CD4-positive, alpha-beta memory T cell (primary cell): ENCODE measurements at regions not wholly inside any gene's neighbourhood (a gene's known extent, or its start where the extent isn't known, plus 50 kb on each side); places are given as distances from the start of the nearest gene placed in this dataset.

Experiments
- CTCF ChIA-PET: fragments of 350-600 bp; sonication (Branson Sonifier 250); formaldehyde crosslinking; loops from one replicate; lab custom pipeline; 2021; ENCODE audit warnings: inconsistent platforms; ENCODE audit not compliant: partially characterized antibody; lab: Charles Lee
- POLR2A ChIA-PET: fragments of 350-600 bp; sonication (Branson Sonifier 250); formaldehyde crosslinking; loops from one replicate; lab custom pipeline; 2021; ENCODE audit not compliant: partially characterized antibody; lab: Charles Lee
- DNase-seq, 5 donors: peaks; one replicate each; pipeline versions ENCODE4 v3.0.0 to v3.0.0-alpha.2; 2020 to 2022; ENCODE audit warnings: mixed read lengths in 1 of 5
- H3K27ac ChIP-seq: one replicate; pipeline ENCODE4 v1.7.0; 2013; ENCODE audit warnings: low read depth, low read length
- H3K27me3 ChIP-seq: 2 replicates; pipeline ENCODE4 v1.7.0; 2013; ENCODE audit warnings: mild to moderate bottlenecking, low read length, moderate library complexity; ENCODE audit not compliant: insufficient read depth
- H3K36me3 ChIP-seq: 2 replicates; pipeline ENCODE4 v1.7.0; 2013; ENCODE audit warnings: mild to moderate bottlenecking, low read length, moderate library complexity; ENCODE audit not compliant: insufficient read depth
- H3K4me1 ChIP-seq: 2 replicates; pipeline ENCODE4 v1.7.0; 2013; ENCODE audit warnings: mild to moderate bottlenecking, low read length, moderate library complexity; ENCODE audit not compliant: insufficient read depth
- H3K4me3 ChIP-seq, 2 donors: one replicate each; pipeline ENCODE4 v1.7.0; 2013; ENCODE audit warnings: low read length in 2 of 2, mild to moderate bottlenecking in 1 of 2
- H3K9me3 ChIP-seq, 2 donors: one replicate each; pipeline ENCODE4 v1.7.0; 2013; ENCODE audit warnings: low read length in 2 of 2, control low read depth in 1 of 2; ENCODE audit not compliant: control insufficient read depth in 1 of 2
- H3K27ac Mint-ChIP-seq, 7 donors: one replicate each; pipeline ENCODE4 v1.8.0; 2020 to 2021; ENCODE audit warnings: mixed read lengths in 7 of 7, mild to moderate bottlenecking in 6 of 7, inconsistent platforms in 3 of 7, moderate library complexity in 3 of 7
- H3K27me3 Mint-ChIP-seq, 2 donors: one replicate each; pipeline ENCODE4 v1.8.0; 2020 to 2021; ENCODE audit warnings: mixed read lengths in 2 of 2
- H3K36me3 Mint-ChIP-seq, 2 donors: one replicate each; pipeline ENCODE4 v1.8.0; 2020 to 2021; ENCODE audit warnings: mixed read lengths in 2 of 2, inconsistent platforms in 1 of 2, mild to moderate bottlenecking in 1 of 2
- H3K4me1 Mint-ChIP-seq, 4 donors: one replicate each; pipeline ENCODE4 v1.8.0; 2020 to 2021; ENCODE audit warnings: mixed read lengths in 4 of 4, mild to moderate bottlenecking in 1 of 4
- H3K4me3 Mint-ChIP-seq, 8 donors: one replicate each; pipeline ENCODE4 v1.8.0; 2020 to 2021; ENCODE audit warnings: mixed read lengths in 8 of 8, mild to moderate bottlenecking in 7 of 8, moderate library complexity in 6 of 8, inconsistent platforms in 3 of 8
- H3K9me3 Mint-ChIP-seq, 8 donors: one replicate each; pipeline ENCODE4 v1.8.0; 2020 to 2021; ENCODE audit warnings: mixed read lengths in 8 of 8, mild to moderate bottlenecking in 5 of 8, inconsistent platforms in 3 of 8, moderate library complexity in 1 of 8
- intact Hi-C: fragments of 100-400 bp; cut with micrococcal nuclease; formaldehyde crosslinking; loops from one replicate; pipeline ENCODE4 v1.15.1; 2023

GRCh38 chr6:104284872-104285271, 574.8 kb downstream of the HACE1 start:
- Mint-ChIP-seq H3K9me3 (peaks cover 0 to 3% (median under 1%) of the 10 kb centered on the region in 8 donors), H3K36me3 (no peaks in the 10 kb centered on the region), H3K27me3 (no peaks in the 10 kb centered on the region), H3K27ac (no peak overlapping the region), H3K4me1 (no peaks in the 10 kb centered on the region), H3K4me3 (no peak overlapping the region)
- intact Hi-C loops: no loop called here
- no peak overlapping the region for H3K4me3 ChIP-seq
- no peaks in the 10 kb centered on the region for H3K36me3 ChIP-seq
- POLR2A ChIA-PET: no interaction called here
- no peaks in the 10 kb centered on the region for H3K9me3 ChIP-seq
- no peak for DNase-seq
- no peaks in the 10 kb centered on the region for H3K27me3 ChIP-seq
- CTCF ChIA-PET: no interaction called here
- H3K27ac ChIP-seq: no peak overlapping the region
- no peaks in the 10 kb centered on the region for H3K4me1 ChIP-seq

- no peaks in the 10 kb centered on the region for H3K36me3 Mint-ChIP-seq
- no peaks in the 10 kb centered on the region for H3K4me1 ChIP-seq
- no peaks in the 10 kb centered on the region for H3K9me3 ChIP-seq
- intact Hi-C loops: no loop called here
- ChIA-PET POLR2A (no interaction called here), CTCF (interaction anchor here (0.7 kb wide), 1 partner anchor 30 kb away, joined by 3 read pairs; no protein-coding TSS in a partner anchor)
- no peak overlapping the region for H3K27ac Mint-ChIP-seq
- no peak for DNase-seq
- H3K4me3 Mint-ChIP-seq: no peak overlapping the region
- H3K4me3 ChIP-seq: no peak overlapping the region
- H3K9me3 Mint-ChIP-seq: peaks cover 0 to 4% (median under 1%) of the 10 kb centered on the region in 8 donors
- peaks cover 0 to 2% (median 0%) of the 10 kb centered on the region in 4 donors for H3K4me1 Mint-ChIP-seq
- no peaks in the 10 kb centered on the region for H3K27me3 ChIP-seq
- no peaks in the 10 kb centered on the region for H3K36me3 ChIP-seq
- H3K27me3 Mint-ChIP-seq: no peaks in the 10 kb centered on the region
- no peak overlapping the region for H3K27ac ChIP-seq
Observed at GRCh38 chr6:104282581-104282980, 577.1 kb downstream of the HACE1 start.

GRCh38 chr6:104281370-104281769, 578.3 kb downstream of the HACE1 start:
- ChIA-PET POLR2A (no interaction called here), CTCF (no interaction called here)
- no peaks in the 10 kb centered on the region for H3K9me3 ChIP-seq
- no peaks in the 10 kb centered on the region for H3K36me3 ChIP-seq
- no peaks in the 10 kb centered on the region for H3K27me3 Mint-ChIP-seq
- no peak for DNase-seq
- intact Hi-C loops: no loop called here
- H3K27ac Mint-ChIP-seq: peak overlapping the region in 1 of 7 donors; percentile 26
- no peaks in the 10 kb centered on the region for H3K4me1 ChIP-seq
- H3K36me3 Mint-ChIP-seq: no peaks in the 10 kb centered on the region
- no peak overlapping the region for H3K27ac ChIP-seq
- peaks cover 0 to 2% (median 0%) of the 10 kb centered on the region in 4 donors for H3K4me1 Mint-ChIP-seq
- H3K27me3 ChIP-seq: no peaks in the 10 kb centered on the region
- no peak overlapping the region for H3K4me3 ChIP-seq
- H3K9me3 Mint-ChIP-seq: peaks cover 0 to 8% (median under 1%) of the 10 kb centered on the region in 8 donors
- H3K4me3 Mint-ChIP-seq: no peak overlapping the region

GRCh38 chr6:104268389-104268788, 591.3 kb downstream of the HACE1 start:
- Histone ChIP-seq H3K4me3 (no peak overlapping the region), H3K4me1 (no peaks in the 10 kb centered on the region), H3K36me3 (no peaks in the 10 kb centered on the region), H3K27me3 (no peaks in the 10 kb centered on the region), H3K9me3 (no peaks in the 10 kb centered on the region), H3K27ac (no peak overlapping the region)
- POLR2A ChIA-PET: no interaction called here
- Mint-ChIP-seq H3K4me3 (no peak overlapping the region), H3K4me1 (peaks cover 0 to 2% (median 0%) of the 10 kb centered on the region in 4 donors), H3K36me3 (no peaks in the 10 kb centered on the region), H3K27ac (no peak overlapping the region), H3K27me3 (no peaks in the 10 kb centered on the region), H3K9me3 (peaks cover 0 to 2% (median 0%) of the 10 kb centered on the region in 8 donors)
- DNase-seq: no peak
- intact Hi-C loops: no loop called here
- CTCF ChIA-PET: no interaction called here

GRCh38 chr6:104266922-104267321, 592.8 kb downstream of the HACE1 start:
- Mint-ChIP-seq H3K36me3 (no peaks in the 10 kb centered on the region), H3K9me3 (no peaks in the 10 kb centered on the region), H3K4me1 (peaks cover 0 to 2% (median 0%) of the 10 kb centered on the region in 4 donors), H3K4me3 (no peak overlapping the region), H3K27me3 (no peaks in the 10 kb centered on the region), H3K27ac (no peak overlapping the region)
- Histone ChIP-seq H3K27ac (no peak overlapping the region), H3K4me1 (no peaks in the 10 kb centered on the region), H3K36me3 (no peaks in the 10 kb centered on the region), H3K27me3 (no peaks in the 10 kb centered on the region), H3K9me3 (no peaks in the 10 kb centered on the region), H3K4me3 (no peak overlapping the region)
- POLR2A ChIA-PET: no interaction called here
- CTCF ChIA-PET: no interaction called here
- intact Hi-C loops: no loop called here
- no peak for DNase-seq

GRCh38 chr6:104256646-104257045, 603.1 kb downstream of the HACE1 start:
- Mint-ChIP-seq H3K27me3 (no peaks in the 10 kb centered on the region), H3K4me1 (no peaks in the 10 kb centered on the region), H3K9me3 (peaks cover 0 to 2% (median 0%) of the 10 kb centered on the region in 8 donors), H3K4me3 (no peak overlapping the region), H3K27ac (peak overlapping the region in 1 of 7 donors; percentile 26), H3K36me3 (no peaks in the 10 kb centered on the region)
- no peak overlapping the region for H3K4me3 ChIP-seq
- H3K9me3 ChIP-seq: no peaks in the 10 kb centered on the region
- intact Hi-C loops: no loop called here
- no peaks in the 10 kb centered on the region for H3K4me1 ChIP-seq
- no peaks in the 10 kb centered on the region for H3K27me3 ChIP-seq
- H3K27ac ChIP-seq: no peak overlapping the region
- no peaks in the 10 kb centered on the region for H3K36me3 ChIP-seq
- no peak for DNase-seq
- ChIA-PET POLR2A (no interaction called here), CTCF (no interaction called here)

GRCh38 chr6:104253236-104253635, 606.5 kb downstream of the HACE1 start:
- H3K4me1 Mint-ChIP-seq: no peaks in the 10 kb centered on the region
- intact Hi-C loops: no loop called here
- CTCF ChIA-PET: interaction anchor here (1.1 kb wide), 1 partner anchor 29 kb away, joined by 3 read pairs; no protein-coding TSS in a partner anchor
- no peaks in the 10 kb centered on the region for H3K27me3 Mint-ChIP-seq
- POLR2A ChIA-PET: no interaction called here
- H3K27ac ChIP-seq: no peak overlapping the region
- no peak overlapping the region for H3K27ac Mint-ChIP-seq
- no peak overlapping the region for H3K4me3 ChIP-seq
- H3K27me3 ChIP-seq: no peaks in the 10 kb centered on the region
- H3K4me1 ChIP-seq: no peaks in the 10 kb centered on the region
- no peaks in the 10 kb centered on the region for H3K36me3 Mint-ChIP-seq
- no peaks in the 10 kb centered on the region for H3K9me3 Mint-ChIP-seq
- no peaks in the 10 kb centered on the region for H3K36me3 ChIP-seq
- H3K4me3 Mint-ChIP-seq: no peak overlapping the region
- no peak for DNase-seq
- H3K9me3 ChIP-seq: no peaks in the 10 kb centered on the region

GRCh38 chr6:104252276-104252675, 607.4 kb downstream of the HACE1 start:
- DNase-seq: no peak
- Histone ChIP-seq H3K27me3 (no peaks in the 10 kb centered on the region), H3K9me3 (no peaks in the 10 kb centered on the region), H3K4me1 (no peaks in the 10 kb centered on the region), H3K27ac (no peak overlapping the region), H3K4me3 (no peak overlapping the region), H3K36me3 (no peaks in the 10 kb centered on the region)
- Mint-ChIP-seq H3K36me3 (no peaks in the 10 kb centered on the region), H3K4me1 (no peaks in the 10 kb centered on the region), H3K27ac (no peak overlapping the region), H3K9me3 (no peaks in the 10 kb centered on the region), H3K4me3 (no peak overlapping the region), H3K27me3 (no peaks in the 10 kb centered on the region)
- intact Hi-C loops: no loop called here
- POLR2A ChIA-PET: no interaction called here
- CTCF ChIA-PET: interaction anchor here (1.1 kb wide), 1 partner anchor 30 kb away, joined by 3 read pairs; no protein-coding TSS in a partner anchor
